ENCODE measurements at regions not wholly inside any gene's neighbourhood (a gene's known extent, or its start where the extent isn't known, plus 50 kb on each side); places are given as distances from the start of the nearest gene placed in this dataset.
"Not testable (repeated sequence)": the region's sequence is repeated elsewhere in the genome, so short reads cannot be mapped to it uniquely, and the experiment has no call there.

- H3K27ac ChIP-seq = no peak overlapping the region
- H3K36me3 ChIP-seq = no peaks in the 10 kb centered on the region
- H3K9me3 ChIP-seq (ENCODE audit: severe bottlenecking) = no peaks in the 10 kb centered on the region
- TF ChIP-seq, protein P1, sequence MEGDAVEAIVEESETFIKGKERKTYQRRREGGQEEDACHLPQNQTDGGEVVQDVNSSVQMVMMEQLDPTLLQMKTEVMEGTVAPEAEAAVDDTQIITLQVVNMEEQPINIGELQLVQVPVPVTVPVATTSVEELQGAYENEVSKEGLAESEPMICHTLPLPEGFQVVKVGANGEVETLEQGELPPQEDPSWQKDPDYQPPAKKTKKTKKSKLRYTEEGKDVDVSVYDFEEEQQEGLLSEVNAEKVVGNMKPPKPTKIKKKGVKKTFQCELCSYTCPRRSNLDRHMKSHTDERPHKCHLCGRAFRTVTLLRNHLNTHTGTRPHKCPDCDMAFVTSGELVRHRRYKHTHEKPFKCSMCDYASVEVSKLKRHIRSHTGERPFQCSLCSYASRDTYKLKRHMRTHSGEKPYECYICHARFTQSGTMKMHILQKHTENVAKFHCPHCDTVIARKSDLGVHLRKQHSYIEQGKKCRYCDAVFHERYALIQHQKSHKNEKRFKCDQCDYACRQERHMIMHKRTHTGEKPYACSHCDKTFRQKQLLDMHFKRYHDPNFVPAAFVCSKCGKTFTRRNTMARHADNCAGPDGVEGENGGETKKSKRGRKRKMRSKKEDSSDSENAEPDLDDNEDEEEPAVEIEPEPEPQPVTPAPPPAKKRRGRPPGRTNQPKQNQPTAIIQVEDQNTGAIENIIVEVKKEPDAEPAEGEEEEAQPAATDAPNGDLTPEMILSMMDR (IDR thresholded peaks at IDR 0.05; ENCODE audit: low read depth, low read length) = no peak
- no peak for DNase-seq
- H3K27me3 ChIP-seq (ENCODE audit: insufficient read depth, low read depth, severe bottlenecking) = no peaks in the 10 kb centered on the region
- H3K4me3 ChIP-seq (ENCODE audit: low read depth, low read length) = no peak overlapping the region
These were observed 225.8 kb upstream of the ALCAM start for GRCh38 chr3:105140899-105141367.

DNA sequence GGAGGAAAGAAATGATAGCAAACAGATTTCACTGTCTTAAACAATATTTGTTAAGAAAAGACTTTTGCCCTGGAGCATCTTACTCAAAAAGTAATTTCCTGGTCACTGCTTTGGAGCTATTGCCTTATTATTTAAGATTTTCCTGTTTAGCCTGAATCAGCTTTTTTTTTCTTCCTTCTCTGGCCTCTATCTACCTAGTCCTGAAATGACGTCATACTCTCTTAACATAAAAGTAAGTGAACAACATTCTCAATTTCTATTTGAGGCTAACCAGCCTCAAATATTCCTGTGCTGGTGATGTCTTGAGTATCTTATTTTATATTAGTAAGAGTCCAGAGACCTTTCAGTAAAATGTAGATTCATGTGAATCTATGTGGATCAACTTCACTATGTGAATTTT, 221.9 kb upstream of the ALCAM start:
- TF ChIP-seq, protein P1 (IDR thresholded peaks at IDR 0.05; ENCODE audit: low read depth, low read length) = no peak
- Histone ChIP-seq H3K27me3 (ENCODE audit: insufficient read depth, low read depth, severe bottlenecking) (no peaks in the 10 kb centered on the region), H3K9me3 (ENCODE audit: severe bottlenecking) (peaks cover 2% of the 10 kb centered on the region), H3K4me3 (ENCODE audit: low read depth, low read length) (no peak overlapping the region), H3K36me3 (no peaks in the 10 kb centered on the region), H3K27ac (no peak overlapping the region)
- DNase-seq = no peak

DNA sequence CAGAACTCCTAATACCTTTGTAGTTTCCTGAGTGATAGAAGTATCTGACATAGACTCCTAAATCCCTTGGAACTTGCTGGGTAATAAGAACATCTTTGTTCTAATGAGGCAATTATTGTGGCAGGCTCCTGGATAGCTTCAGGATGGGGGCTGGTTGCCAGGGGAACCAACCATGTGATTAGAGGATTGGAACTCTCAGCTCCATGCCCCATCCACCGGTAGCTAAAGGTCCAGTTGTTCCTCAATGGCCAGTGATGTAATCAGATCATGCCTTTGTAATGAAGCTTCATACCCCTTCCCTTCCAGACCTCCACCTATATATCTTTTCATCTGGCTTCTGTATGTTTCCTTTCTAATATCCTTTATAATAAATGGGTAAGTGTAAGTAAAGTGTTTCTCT, 221.2 kb upstream of the ALCAM start:
- H3K4me3 ChIP-seq (ENCODE audit: low read depth, low read length) = no peak overlapping the region
- DNase-seq = no peak
- H3K9me3 ChIP-seq (ENCODE audit: severe bottlenecking) = peaks cover 2% of the 10 kb centered on the region
- no peaks in the 10 kb centered on the region for H3K27me3 ChIP-seq (ENCODE audit: insufficient read depth, low read depth, severe bottlenecking)
- no peaks in the 10 kb centered on the region for H3K36me3 ChIP-seq
- H3K27ac ChIP-seq = no peak overlapping the region
- TF ChIP-seq, protein P1 (IDR thresholded peaks at IDR 0.05; ENCODE audit: low read depth, low read length) = no peak

GRCh38 chr3:105149197-105149596, 217.5 kb upstream of the ALCAM start:
- H3K27me3 ChIP-seq (ENCODE audit: insufficient read depth, low read depth, severe bottlenecking); H3K4me3 ChIP-seq (ENCODE audit: low read depth, low read length); H3K9me3 ChIP-seq (ENCODE audit: severe bottlenecking); H3K27ac ChIP-seq; H3K36me3 ChIP-seq; DNase-seq: not testable (repeated sequence)

DNA sequence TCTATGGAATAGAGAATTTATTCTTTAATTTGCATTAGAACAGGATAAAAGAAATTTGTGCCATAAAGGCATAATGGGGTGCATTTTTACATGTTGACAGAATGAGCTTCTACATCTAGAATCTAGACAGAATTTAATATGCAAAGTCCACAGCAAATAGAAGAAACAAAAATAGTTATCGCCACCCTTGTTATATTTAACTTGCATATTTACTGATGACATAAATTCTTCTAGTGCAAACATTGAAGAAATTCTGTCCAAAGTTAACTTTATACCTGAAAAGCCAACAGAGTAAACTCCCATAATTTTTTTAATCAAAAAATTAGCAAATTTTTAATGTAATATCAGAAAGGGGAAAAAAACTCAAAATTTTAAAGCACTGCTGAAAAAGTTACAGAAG, 213.7 kb upstream of the ALCAM start:
- no peak overlapping the region for H3K27ac ChIP-seq

GRCh38 chr3:105154692-105155091, 212.0 kb upstream of the ALCAM start:
- H3K36me3 ChIP-seq = no peaks in the 10 kb centered on the region
- H3K27ac ChIP-seq = no peak overlapping the region
- no peaks in the 10 kb centered on the region for H3K27me3 ChIP-seq (ENCODE audit: insufficient read depth, low read depth, severe bottlenecking)
- TF ChIP-seq, protein P1 (IDR thresholded peaks at IDR 0.05; ENCODE audit: low read depth, low read length) = no peak
- DNase-seq = no peak
- H3K9me3 ChIP-seq (ENCODE audit: severe bottlenecking) = no peaks in the 10 kb centered on the region
- H3K4me3 ChIP-seq (ENCODE audit: low read depth, low read length) = no peak overlapping the region

More for the DNA sequence above, 213.7 kb upstream of the ALCAM start:
- Histone ChIP-seq H3K27me3 (ENCODE audit: insufficient read depth, low read depth, severe bottlenecking) (no peaks in the 10 kb centered on the region), H3K4me3 (ENCODE audit: low read depth, low read length) (no peak overlapping the region), H3K36me3 (no peaks in the 10 kb centered on the region), H3K9me3 (ENCODE audit: severe bottlenecking) (peaks cover 2% of the 10 kb centered on the region)
- TF ChIP-seq, protein P1 (IDR thresholded peaks at IDR 0.05; ENCODE audit: low read depth, low read length) = no peak
- DNase-seq = no peak
